ENCODE measurements at regions not wholly inside any gene's neighbourhood (a gene's known extent, or its start where the extent isn't known, plus 50 kb on each side); places are given as distances from the start of the nearest gene placed in this dataset.

- CTCF ChIA-PET, result no interaction called here
- intact Hi-C loops (cut with micrococcal nuclease), result no loop called here
- no peaks in the 10 kb centered on the region for H4K20me1 ChIP-seq (replicated peaks; ENCODE audit: control insufficient read depth, extremely low read depth, insufficient read depth, low read length)
- POLR2A ChIA-PET, result no interaction called here
- no peak overlapping the region for H2AFZ ChIP-seq (ENCODE audit: low read depth, low read length)
- H3K4me2 ChIP-seq (ENCODE audit: insufficient read depth, low read length), result no peak overlapping the region
- TF ChIP-seq EZH2 (IDR thresholded peaks at IDR 0.05; ENCODE audit: borderline replicate concordance, low read depth, low read length, severe bottlenecking) (no peak), GATA2 (IDR thresholded peaks at IDR 0.05; ENCODE audit: insufficient read depth, insufficient read length, low read depth, low read length) (no peak), FOS (IDR thresholded peaks at IDR 0.05; ENCODE audit: borderline replicate concordance, insufficient read depth, low read length) (no peak), POLR2AphosphoS5 (IDR thresholded peaks at IDR 0.05; ENCODE audit: insufficient read depth, low read depth, low read length) (no peak), POLR2A (IDR thresholded peaks at IDR 0.05; ENCODE audit: low read depth, low read length) (no peak), CTCF (IDR thresholded peaks at IDR 0.05; ENCODE audit: extremely low read depth in 1 of 2, insufficient read depth in 1 of 2, low read depth in 1 of 2, low read length in 2 of 2) (no peak), MAX (IDR thresholded peaks at IDR 0.05; ENCODE audit: insufficient read depth, insufficient read length) (no peak), MYC (IDR thresholded peaks at IDR 0.05; ENCODE audit: low read depth, low read length) (no peak), JUN (IDR thresholded peaks at IDR 0.05; ENCODE audit: borderline replicate concordance, insufficient read depth, insufficient read length, low read depth) (no peak)
- no peaks in the 10 kb centered on the region for H3K9me3 ChIP-seq (replicated peaks; ENCODE audit: control insufficient read depth, insufficient read depth, low read length)
- H3K9me1 ChIP-seq (replicated peaks; ENCODE audit: control insufficient read depth, extremely low read depth, insufficient read depth, low read length), result no peaks in the 10 kb centered on the region
- H3K4me3 ChIP-seq (replicated peaks in 1 of 3; ENCODE audit: insufficient read depth in 1 of 3, low read depth in 1 of 3, low read length in 3 of 3), result no peak overlapping the region
- no peaks in the 10 kb centered on the region for H3K36me3 ChIP-seq (ENCODE audit: control insufficient read depth in 2 of 2, extremely low read depth in 1 of 2, insufficient read depth in 2 of 2, low read length in 2 of 2)
- FAIRE-seq, result no peak
- H3K4me1 ChIP-seq (ENCODE audit: control insufficient read depth, extremely low read depth, insufficient read depth, low read length), result no peaks in the 10 kb centered on the region
- no peak for DNase-seq (ENCODE audit: low read depth, low spot score)
- peaks cover 0 to 4% of the 10 kb centered on the region in 2 experiments for H3K27me3 ChIP-seq (ENCODE audit: control insufficient read depth in 2 of 2, insufficient read depth in 2 of 2, low read length in 2 of 2)
- no peak overlapping the region for H3K27ac ChIP-seq (ENCODE audit: insufficient read depth, low read depth, low read length)
- dilution Hi-C loops (cut with MboI; ENCODE audit: extremely low pct_ligation_motif_present, low sequenced_read_pairs), result no loop called here
- H3K79me2 ChIP-seq (ENCODE audit: control insufficient read depth, insufficient read depth, low read length), result no peaks in the 10 kb centered on the region
- no peak overlapping the region for H3K9ac ChIP-seq (replicated peaks; ENCODE audit: extremely low read depth, insufficient read depth, low read length)
- BruUV-seq (replicated peaks), result no TSS peak
Observed at GRCh38 chr4:145418739-145419138, 62.9 kb upstream of the SMAD1 start.

Data from endothelial cell of umbilical vein (primary cell).